ENCODE measurements at regions not wholly inside any gene's neighbourhood (a gene's known extent, or its start where the extent isn't known, plus 50 kb on each side); places are given as distances from the start of the nearest gene placed in this dataset.
"Not testable (repeated sequence)": the region's sequence is repeated elsewhere in the genome, so short reads cannot be mapped to it uniquely, and the experiment has no call there.

- not testable (repeated sequence) for DNase-seq (ENCODE audit: low read depth)
Measured at GRCh38 chr22:22758101-22758807, 113.8 kb downstream of the GGTLC2 start.

- no peak for DNase-seq (ENCODE audit: low read depth)
Measured at GRCh38 chr22:22759371-22759770, 115.0 kb downstream of the GGTLC2 start.

- DNase-seq (ENCODE audit: low read depth), result no peak
Measured at GRCh38 chr22:22759889-22760546, 115.6 kb downstream of the GGTLC2 start.

GRCh38 chr22:22761606-22761962, 117.2 kb downstream of the GGTLC2 start:
- no peak for DNase-seq (ENCODE audit: low read depth)

- DNase-seq (ENCODE audit: low read depth), result no peak
Measured at GRCh38 chr22:22761963-22762772, 117.8 kb downstream of the GGTLC2 start.

GRCh38 chr22:22763512-22763911, 119.1 kb downstream of the GGTLC2 start:
- DNase-seq (ENCODE audit: low read depth), result no peak

GRCh38 chr22:22764085-22764484, 119.7 kb downstream of the GGTLC2 start:
- no peak for DNase-seq (ENCODE audit: low read depth)

GRCh38 chr22:22767876-22768602, 119.6 kb upstream of the IGLL5 start:
- no peak for DNase-seq (ENCODE audit: low read depth)

- no peak for DNase-seq (ENCODE audit: low read depth)
Measured at GRCh38 chr22:22768885-22769284, 118.7 kb upstream of the IGLL5 start.

- no peak for DNase-seq (ENCODE audit: low read depth)
Measured at GRCh38 chr22:22769434-22770279, 118.0 kb upstream of the IGLL5 start.

GRCh38 chr22:22770280-22770871, 117.2 kb upstream of the IGLL5 start:
- DNase-seq (ENCODE audit: low read depth), result no peak

GRCh38 chr22:22770881-22771280, 116.7 kb upstream of the IGLL5 start:
- no peak for DNase-seq (ENCODE audit: low read depth)

- DNase-seq (ENCODE audit: low read depth), result no peak
Measured at GRCh38 chr22:22771696-22772377, 115.8 kb upstream of the IGLL5 start.

- DNase-seq (ENCODE audit: low read depth), result no peak
Measured at GRCh38 chr22:22772396-22772795, 115.2 kb upstream of the IGLL5 start.

GRCh38 chr22:22772883-22773282, 114.7 kb upstream of the IGLL5 start:
- DNase-seq (ENCODE audit: low read depth), result no peak

- no peak for DNase-seq (ENCODE audit: low read depth)
Measured at GRCh38 chr22:22773427-22773826, 114.2 kb upstream of the IGLL5 start.

GRCh38 chr22:22773979-22774604, 113.5 kb upstream of the IGLL5 start:
- DNase-seq (ENCODE audit: low read depth), result no peak

GRCh38 chr22:22774762-22775161, 112.9 kb upstream of the IGLL5 start:
- DNase-seq (ENCODE audit: low read depth), result not testable (repeated sequence)

- no peak for DNase-seq (ENCODE audit: low read depth)
Measured at GRCh38 chr22:22776121-22776520, 111.5 kb upstream of the IGLL5 start.

GRCh38 chr22:22779213-22779612, 108.4 kb upstream of the IGLL5 start:
- no peak for DNase-seq (ENCODE audit: low read depth)

Measured in non-pigmented ciliary epithelial cell (primary cell).